ENCODE measurements at regions not wholly inside any gene's neighbourhood (a gene's known extent, or its start where the extent isn't known, plus 50 kb on each side); places are given as distances from the start of the nearest gene placed in this dataset.

DNA sequence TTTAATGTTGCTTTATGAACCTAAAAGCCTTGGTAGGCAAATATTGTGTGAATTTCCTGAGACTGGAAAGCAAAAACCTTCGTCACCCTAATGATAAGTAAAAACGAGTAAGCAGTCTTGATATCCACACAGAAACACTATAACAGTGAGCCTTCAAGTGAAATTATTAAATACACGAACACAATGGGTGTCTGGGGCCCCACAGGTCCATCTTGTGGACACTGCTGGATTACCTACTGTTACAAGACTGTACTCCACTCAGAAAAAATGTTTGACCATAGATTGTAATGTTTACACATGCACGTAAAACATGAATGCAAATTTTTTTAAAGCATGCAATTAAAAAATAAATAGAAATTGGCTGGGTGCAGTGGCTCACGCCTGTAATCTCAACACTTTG is 466.9 kb downstream of the CD83 start:
- TF ChIP-seq, protein P1, sequence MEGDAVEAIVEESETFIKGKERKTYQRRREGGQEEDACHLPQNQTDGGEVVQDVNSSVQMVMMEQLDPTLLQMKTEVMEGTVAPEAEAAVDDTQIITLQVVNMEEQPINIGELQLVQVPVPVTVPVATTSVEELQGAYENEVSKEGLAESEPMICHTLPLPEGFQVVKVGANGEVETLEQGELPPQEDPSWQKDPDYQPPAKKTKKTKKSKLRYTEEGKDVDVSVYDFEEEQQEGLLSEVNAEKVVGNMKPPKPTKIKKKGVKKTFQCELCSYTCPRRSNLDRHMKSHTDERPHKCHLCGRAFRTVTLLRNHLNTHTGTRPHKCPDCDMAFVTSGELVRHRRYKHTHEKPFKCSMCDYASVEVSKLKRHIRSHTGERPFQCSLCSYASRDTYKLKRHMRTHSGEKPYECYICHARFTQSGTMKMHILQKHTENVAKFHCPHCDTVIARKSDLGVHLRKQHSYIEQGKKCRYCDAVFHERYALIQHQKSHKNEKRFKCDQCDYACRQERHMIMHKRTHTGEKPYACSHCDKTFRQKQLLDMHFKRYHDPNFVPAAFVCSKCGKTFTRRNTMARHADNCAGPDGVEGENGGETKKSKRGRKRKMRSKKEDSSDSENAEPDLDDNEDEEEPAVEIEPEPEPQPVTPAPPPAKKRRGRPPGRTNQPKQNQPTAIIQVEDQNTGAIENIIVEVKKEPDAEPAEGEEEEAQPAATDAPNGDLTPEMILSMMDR (IDR thresholded peaks at IDR 0.05), result no peak
- TF ChIP-seq, protein P2, sequence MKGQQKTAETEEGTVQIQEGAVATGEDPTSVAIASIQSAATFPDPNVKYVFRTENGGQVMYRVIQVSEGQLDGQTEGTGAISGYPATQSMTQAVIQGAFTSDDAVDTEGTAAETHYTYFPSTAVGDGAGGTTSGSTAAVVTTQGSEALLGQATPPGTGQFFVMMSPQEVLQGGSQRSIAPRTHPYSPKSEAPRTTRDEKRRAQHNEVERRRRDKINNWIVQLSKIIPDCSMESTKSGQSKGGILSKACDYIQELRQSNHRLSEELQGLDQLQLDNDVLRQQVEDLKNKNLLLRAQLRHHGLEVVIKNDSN (CRISPR knock-in tag; IDR thresholded peaks at IDR 0.05), result no peak
- no peak for TF ChIP-seq MYBL2 (CRISPR knock-in tag; IDR thresholded peaks at IDR 0.05)
